Bronchial epithelial cell (primary cell): ENCODE measurements at regions not wholly inside any gene's neighbourhood (a gene's known extent, or its start where the extent isn't known, plus 50 kb on each side); places are given as distances from the start of the nearest gene placed in this dataset.

Experiments used
- DNase-seq: peaks from one replicate; pipeline ENCODE4 v3.0.0-alpha.2; 2010; ENCODE audit warnings: low read depth
- FAIRE-seq: peaks from 2 replicates; lab custom pipeline; 2011; peaks lifted over from hg19 to GRCh38; lab: Jason Lieb, UNC
- H3K27me3 ChIP-seq: 2 replicates; pipeline ENCODE4 v1.5.1; 2011; ENCODE audit warnings: low read length; ENCODE audit not compliant: control insufficient read depth, insufficient read depth
- H3K36me3 ChIP-seq: 2 replicates; pipeline ENCODE4 v1.5.1; 2011; ENCODE audit warnings: low read length; ENCODE audit not compliant: control insufficient read depth, insufficient read depth
- H3K4me3 ChIP-seq: 2 replicates; pipeline ENCODE4 v1.5.1; 2011; ENCODE audit warnings: mild to moderate bottlenecking, low read depth, low read length, control low read depth
- TF ChIP-seq, protein P1 (sequence below): IDR thresholded peaks from 2 replicates; pipeline ENCODE4 v1.5.1; 2011; ENCODE audit warnings: mild to moderate bottlenecking, moderate library complexity, low read length, control low read depth, inconsistent platforms; ENCODE audit not compliant: insufficient read depth, severe bottlenecking

- TF ChIP-seq, protein P1, sequence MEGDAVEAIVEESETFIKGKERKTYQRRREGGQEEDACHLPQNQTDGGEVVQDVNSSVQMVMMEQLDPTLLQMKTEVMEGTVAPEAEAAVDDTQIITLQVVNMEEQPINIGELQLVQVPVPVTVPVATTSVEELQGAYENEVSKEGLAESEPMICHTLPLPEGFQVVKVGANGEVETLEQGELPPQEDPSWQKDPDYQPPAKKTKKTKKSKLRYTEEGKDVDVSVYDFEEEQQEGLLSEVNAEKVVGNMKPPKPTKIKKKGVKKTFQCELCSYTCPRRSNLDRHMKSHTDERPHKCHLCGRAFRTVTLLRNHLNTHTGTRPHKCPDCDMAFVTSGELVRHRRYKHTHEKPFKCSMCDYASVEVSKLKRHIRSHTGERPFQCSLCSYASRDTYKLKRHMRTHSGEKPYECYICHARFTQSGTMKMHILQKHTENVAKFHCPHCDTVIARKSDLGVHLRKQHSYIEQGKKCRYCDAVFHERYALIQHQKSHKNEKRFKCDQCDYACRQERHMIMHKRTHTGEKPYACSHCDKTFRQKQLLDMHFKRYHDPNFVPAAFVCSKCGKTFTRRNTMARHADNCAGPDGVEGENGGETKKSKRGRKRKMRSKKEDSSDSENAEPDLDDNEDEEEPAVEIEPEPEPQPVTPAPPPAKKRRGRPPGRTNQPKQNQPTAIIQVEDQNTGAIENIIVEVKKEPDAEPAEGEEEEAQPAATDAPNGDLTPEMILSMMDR = no peak
- Histone ChIP-seq H3K4me3 (no peak overlapping the region), H3K27me3 (no peaks in the 10 kb centered on the region), H3K36me3 (no peaks in the 10 kb centered on the region)
- DNase-seq (peak; percentile 63), FAIRE-seq (no peak)
These were observed 146.8 kb upstream of the FBXL7 start for GRCh38 chr5:15353086-15353645.

- DNase-seq = no peak
- FAIRE-seq = no peak
These were observed 149.4 kb upstream of the FBXL7 start for GRCh38 chr5:15350614-15351013.

GRCh38 chr5:15346738-15347137, 153.2 kb upstream of the FBXL7 start:
- DNase-seq (no peak), FAIRE-seq (no peak)
- H3K27me3 ChIP-seq = no peaks in the 10 kb centered on the region
- TF ChIP-seq, protein P1 = no peak
- no peak overlapping the region for H3K4me3 ChIP-seq
- H3K36me3 ChIP-seq = no peaks in the 10 kb centered on the region

More at GRCh38 chr5:15350614-15351013, 149.4 kb upstream of the FBXL7 start:
- H3K36me3 ChIP-seq = no peaks in the 10 kb centered on the region
- no peaks in the 10 kb centered on the region for H3K27me3 ChIP-seq
- TF ChIP-seq, protein P1 = no peak
- no peak overlapping the region for H3K4me3 ChIP-seq

DNA sequence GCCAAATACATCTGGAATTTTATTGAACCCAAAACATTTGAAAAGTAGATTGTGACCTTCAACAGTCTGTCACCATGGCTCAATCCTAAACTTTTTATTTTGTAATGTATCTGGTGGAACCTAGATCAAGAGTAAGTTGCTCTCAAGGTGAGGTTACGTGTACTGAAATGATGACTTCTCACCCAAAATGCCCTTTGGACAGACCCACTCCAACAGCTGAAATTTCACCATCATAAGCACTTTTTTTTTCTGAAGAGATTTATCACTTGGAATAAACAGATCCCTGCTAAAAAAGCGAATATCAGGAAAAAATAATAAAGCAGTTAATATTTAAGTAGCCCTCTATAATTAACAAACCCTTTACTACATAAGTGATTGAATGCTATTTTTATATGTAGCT, 155.0 kb upstream of the FBXL7 start:
- TF ChIP-seq, protein P1 = no peak
- DNase-seq = no peak
- H3K27me3 ChIP-seq = no peaks in the 10 kb centered on the region

DNA sequence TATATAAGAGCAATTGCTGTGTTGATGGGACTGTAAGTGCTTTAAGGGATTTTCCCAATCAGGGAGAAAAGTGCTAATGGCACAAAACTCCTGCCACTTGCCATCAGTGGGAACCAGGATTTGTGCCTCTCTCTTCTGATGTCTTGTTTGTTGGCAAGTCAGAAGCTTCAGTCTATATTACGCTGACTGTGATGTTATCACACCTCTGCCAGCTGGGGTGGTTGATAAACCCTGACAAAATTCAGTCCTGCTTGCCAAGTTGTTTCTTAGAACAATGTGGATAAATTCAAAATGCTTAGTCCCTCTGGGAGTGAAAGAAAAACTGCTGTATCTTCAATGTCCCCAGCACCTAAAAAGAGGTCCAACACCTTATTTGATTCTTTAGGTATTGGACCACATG, 161.4 kb upstream of the FBXL7 start:
- DNase-seq (no peak), FAIRE-seq (no peak)
- TF ChIP-seq, protein P1 = no peak
- H3K4me3 ChIP-seq = no peak overlapping the region
- H3K36me3 ChIP-seq = no peaks in the 10 kb centered on the region
- no peaks in the 10 kb centered on the region for H3K27me3 ChIP-seq

More for the DNA sequence above, 155.0 kb upstream of the FBXL7 start:
- Histone ChIP-seq H3K4me3 (no peak overlapping the region), H3K36me3 (no peaks in the 10 kb centered on the region)
- no peak for FAIRE-seq

DNA sequence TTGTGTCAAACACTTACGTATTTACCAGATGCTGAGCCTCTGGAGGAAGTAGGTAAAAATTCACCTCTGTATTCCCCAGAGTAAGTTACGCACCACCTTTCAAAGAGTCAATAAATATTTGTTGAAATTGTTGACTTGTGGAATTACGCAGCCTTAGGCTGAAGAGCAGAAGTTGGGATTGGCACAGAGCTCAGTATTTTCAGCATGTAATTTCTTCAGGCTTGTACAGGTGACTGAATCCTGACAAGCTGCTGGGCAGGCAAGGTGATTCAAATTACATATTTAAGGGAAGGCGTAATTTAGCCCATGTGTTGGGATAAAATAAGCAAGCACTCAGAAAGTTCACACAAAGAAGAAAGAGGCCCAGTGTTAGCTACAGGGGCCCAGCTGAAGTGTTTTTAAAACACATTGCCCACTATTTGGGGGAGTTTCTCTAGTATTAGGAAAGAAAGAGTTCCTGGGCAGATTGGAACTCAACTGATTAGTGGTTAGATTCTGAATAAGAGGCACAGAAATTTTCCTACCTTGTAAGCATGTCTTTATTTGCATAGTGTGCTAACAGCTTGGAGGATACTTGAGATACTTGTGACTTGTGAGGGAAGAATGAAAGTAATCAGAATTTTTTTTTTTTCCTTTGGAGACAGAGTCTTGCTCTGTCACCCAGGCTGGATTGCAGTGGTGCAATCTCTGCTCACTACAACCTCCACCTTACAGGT, 165.3 kb upstream of the FBXL7 start:
- H3K36me3 ChIP-seq = no peaks in the 10 kb centered on the region
- no peak for FAIRE-seq

More for the DNA sequence above, 165.3 kb upstream of the FBXL7 start:
- peak; percentile 18 for DNase-seq
- TF ChIP-seq, protein P1 = no peak
- H3K27me3 ChIP-seq = no peaks in the 10 kb centered on the region
- H3K4me3 ChIP-seq = no peak overlapping the region
